Embryonic facial prominence (tissue), 1 donor: ENCODE measurements at regions not wholly inside any gene's neighbourhood (a gene's known extent, or its start where the extent isn't known, plus 50 kb on each side); places are given as distances from the start of the nearest gene placed in this dataset.
"Not testable (repeated sequence)": the region's sequence is repeated elsewhere in the genome, so short reads cannot be mapped to it uniquely, and the experiment has no call there.

Experiments
- DNase-seq: peaks from one replicate; pipeline ENCODE4 v3.0.0-alpha.2; 2016; ENCODE audit errors: extremely low spot score

DNA sequence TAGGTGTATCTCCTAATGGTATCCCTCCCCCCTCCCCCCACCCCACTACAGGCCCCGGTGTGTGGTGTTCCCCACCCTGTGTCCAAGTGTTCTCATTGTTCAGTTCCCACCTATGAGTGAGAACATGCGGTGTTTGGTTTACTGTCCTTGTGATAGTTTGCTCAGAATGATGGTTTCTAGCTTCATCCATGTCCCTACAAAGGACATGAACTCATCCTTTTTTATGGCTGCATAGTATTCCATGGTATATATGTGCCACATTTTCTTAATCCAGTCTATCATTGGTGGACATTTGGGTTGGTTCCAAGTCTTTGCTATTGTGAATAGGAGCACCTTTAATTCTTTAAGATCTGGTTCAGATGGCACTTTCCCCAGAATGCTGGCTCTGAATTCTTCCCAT, 58.5 kb upstream of the PTGFRN start:
- DNase-seq = not testable (repeated sequence)

DNA sequence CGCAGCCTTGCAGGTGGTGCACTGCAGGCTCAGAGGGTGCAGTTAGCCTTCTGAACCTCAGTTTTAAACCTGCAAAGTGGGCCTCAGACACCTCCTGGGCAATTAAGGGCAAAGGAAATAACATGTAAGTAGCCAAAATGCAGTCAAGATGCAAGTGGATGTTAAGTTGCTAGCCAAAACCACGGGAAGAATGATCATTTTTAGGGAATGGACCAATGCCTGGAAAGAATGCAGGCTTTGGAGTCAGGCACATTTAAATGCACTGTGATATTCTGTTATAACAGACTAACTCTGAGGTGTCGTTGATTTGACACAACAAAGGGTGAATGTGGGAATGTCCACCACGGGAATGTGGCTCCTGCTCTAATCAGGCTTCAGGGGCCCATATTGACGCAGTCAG, 57.9 kb upstream of the PTGFRN start:
- DNase-seq = no peak

DNA sequence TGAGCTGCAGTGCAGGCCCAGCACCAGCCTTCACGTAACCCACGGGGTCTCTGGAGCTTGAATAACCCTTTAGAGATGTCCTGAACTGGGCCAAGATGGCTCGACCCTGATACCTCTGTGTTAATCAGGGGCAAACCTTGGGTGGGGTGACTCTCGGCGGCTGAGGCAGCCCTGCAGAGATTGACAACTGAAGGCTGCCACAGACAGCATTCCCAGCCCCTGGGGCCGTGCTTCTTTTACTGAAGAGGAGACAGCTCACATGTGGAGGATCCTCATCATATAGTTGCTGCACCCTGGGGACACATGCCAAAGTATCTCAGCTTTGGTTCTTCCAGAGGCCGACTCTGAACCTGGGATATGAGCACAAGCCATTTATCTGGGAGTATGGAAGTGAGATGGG, 57.3 kb upstream of the PTGFRN start:
- no peak for DNase-seq

DNA sequence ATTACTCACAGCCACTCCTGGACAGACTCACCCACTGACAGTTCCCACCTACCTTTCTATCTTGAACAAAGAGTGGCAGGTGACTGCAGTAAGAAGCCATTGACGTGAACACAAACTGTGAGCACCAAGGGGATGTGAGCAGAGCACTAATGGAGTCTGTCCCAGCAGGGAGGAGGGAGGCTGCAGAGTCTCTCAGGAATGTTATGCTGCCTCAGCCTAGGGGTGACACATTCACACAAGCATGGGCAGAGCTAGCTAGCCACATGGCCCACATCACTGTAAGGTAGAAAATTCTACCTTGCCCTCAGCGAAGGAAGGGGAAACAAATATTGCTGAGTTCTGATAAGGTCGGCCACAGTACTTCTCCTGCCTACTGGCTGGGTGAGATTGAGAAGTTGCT, 56.8 kb upstream of the PTGFRN start:
- DNase-seq = no peak

DNA sequence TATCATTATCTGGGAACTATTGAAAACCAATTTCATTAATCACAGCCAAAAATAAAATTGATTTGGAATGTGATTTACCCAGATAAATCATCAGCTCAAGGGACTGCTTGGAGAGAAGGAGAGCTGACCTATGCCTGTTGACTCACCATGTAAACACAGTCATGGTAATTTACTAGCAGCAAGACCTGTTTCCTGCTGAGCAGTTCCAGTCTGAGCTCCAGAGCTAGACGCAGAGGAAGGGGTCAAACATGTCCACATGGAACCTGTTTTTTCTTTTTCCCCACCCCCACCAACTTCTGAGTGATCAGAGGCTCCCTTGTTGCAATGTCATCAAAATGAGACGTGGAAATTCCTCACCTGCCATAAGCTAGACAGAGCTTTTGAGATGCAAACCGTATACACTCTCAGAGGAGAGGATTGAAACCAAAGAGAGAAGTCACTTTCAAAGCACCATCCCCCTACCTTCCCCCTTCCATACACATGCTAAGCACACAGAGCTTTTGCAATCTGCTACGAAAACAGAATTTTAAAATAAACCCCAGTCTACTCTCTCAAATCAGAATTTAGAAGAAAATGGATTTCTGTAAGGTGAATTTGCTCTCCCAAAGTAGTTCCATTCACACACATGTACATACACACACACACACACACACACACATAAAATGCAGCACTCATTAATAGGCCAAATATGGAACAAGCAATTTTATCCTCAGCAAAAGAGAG, 55.9 kb upstream of the PTGFRN start:
- no peak for DNase-seq

DNA sequence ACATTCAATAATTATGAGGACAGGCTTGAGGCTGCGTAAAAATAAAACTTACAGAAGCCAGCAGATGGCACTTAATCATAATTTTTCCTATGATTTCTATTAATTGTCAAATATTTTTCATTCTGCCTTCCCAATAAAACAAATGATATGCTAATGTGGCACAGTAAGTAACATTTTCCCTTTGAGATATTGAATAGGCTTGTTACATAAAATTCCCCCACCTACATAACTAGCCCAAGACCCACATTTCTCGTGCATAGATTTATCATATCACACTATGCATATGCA, 55.4 kb upstream of the PTGFRN start:
- DNase-seq = no peak

DNA sequence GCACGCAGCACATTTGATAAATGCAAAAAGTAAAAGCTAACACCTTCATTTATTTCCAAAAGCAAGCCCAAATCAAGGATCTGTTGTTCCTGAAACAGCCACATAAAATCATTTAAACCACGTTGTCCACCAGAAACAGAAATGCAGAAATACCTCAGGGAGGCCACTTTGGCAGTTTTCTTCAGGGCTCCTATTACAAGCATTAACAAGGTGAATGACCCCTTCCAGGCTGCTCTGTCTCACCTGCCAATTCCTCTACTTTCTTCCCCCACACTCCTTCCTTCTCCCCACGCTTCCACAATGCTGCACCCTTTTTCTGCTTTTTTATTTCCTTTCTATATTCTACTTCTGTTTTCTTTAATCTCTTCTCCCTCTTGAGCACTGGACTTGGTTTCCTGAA, 55.0 kb upstream of the PTGFRN start:
- no peak for DNase-seq

DNA sequence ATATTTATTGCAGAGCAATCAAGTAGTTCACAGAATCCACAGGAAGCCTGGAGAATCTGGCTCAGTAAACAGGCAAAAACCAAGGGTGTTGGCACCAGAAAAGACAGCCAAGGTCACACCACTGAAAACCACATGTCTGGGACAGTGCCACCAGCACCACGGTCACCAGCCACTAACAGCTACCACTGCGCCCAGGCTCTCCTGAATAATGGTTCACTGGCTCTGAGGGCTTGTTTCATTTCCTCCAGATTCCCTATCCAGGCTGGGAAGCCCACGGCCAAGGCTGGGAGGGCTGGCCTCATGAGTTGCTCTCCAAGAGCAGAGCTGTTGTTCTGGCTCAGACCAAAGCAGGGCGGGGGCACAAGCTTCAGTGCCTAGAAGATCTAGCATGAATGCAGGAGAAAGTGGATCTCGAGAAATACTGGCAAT, 54.5 kb upstream of the PTGFRN start:
- DNase-seq = no peak

DNA sequence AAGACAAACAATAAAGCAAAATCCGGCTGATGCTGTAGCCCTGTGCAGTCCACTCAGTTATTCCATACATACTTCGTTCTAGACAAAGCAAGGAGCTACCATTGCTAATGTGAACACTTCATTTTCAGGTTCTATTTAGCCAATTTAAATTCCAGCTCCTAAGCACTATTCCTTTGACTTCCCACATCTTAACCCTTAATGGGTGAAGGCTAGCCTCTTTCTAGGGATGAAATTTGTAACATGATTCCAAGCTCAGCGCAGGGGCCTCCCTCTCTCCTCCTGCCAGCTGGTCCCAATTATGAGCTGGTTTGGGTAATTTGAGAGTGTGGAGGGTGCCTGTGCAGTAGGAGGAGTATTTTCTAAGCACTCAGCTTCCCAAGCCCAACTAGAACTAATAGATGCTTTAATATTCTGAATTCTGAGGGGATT, 53.9 kb upstream of the PTGFRN start:
- DNase-seq = peak; percentile 81

DNA sequence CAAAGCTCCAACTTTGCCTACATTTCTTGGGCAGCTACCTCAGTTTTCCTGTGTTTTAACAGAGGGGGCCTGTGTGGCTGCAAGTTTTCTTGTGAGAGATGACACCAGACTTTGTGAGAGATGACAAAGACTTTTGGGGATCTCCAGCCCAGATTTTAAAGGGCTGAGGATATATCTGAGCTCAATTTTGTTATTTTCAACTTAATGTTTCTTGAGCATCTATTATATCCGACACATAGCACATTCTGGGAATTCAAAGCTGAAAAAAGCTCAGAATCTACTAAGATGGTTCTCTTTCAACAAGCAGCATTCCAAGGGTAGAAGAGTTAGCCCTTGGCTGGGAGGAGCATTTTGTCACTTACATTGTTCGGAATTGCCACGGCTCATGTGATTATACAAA, 53.4 kb upstream of the PTGFRN start:
- DNase-seq = no peak

DNA sequence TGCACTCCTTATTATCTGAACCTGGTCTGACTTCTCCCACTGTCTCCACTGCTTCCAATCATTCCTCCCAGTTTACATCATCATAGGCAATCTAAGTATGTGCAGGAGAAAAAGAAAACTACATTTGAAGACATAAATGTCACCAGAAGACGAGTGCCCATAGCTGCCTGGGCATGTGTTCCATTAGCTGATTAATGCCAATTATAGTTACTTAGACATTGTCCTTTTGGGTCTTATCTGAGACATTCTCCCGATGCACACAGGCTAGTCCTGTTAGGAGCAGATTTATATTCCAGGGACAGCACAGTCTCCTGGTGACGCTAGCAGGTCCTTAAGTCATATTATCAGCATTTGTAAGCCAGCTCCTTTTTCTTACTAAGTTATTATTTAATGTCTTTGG, 52.6 kb upstream of the PTGFRN start:
- no peak for DNase-seq
